GM18909 (cell line): ENCODE measurements at regions not wholly inside any gene's neighbourhood (a gene's known extent, or its start where the extent isn't known, plus 50 kb on each side); places are given as distances from the start of the nearest gene placed in this dataset.
"Not testable (repeated sequence)": the region's sequence is repeated elsewhere in the genome, so short reads cannot be mapped to it uniquely, and the experiment has no call there.

Experiments used
- ATAC-seq: cut with Tn5 transposase; IDR thresholded peaks from one replicate; pipeline ENCODE4 v1.9.1; 2021; ENCODE audit warnings: mild to moderate bottlenecking; ENCODE audit not compliant: unreplicated experiment, poor library complexity

- ATAC-seq, result not testable (repeated sequence)
These were observed 191.3 kb downstream of the LAT start for GRCh38 chr16:29176154-29176470.

- not testable (repeated sequence) for ATAC-seq
These were observed 190.7 kb downstream of the LAT start for GRCh38 chr16:29175411-29176153.

- ATAC-seq, result not testable (repeated sequence)
These were observed 188.8 kb downstream of the LAT start for GRCh38 chr16:29173371-29174305.

GRCh38 chr16:29172098-29172724 is 187.4 kb downstream of the LAT start:
- not testable (repeated sequence) for ATAC-seq

- ATAC-seq, result not testable (repeated sequence)
These were observed 186.4 kb downstream of the LAT start for GRCh38 chr16:29171296-29171695.

- ATAC-seq, result not testable (repeated sequence)
These were observed 185.7 kb downstream of the LAT start for GRCh38 chr16:29170393-29171119.

- ATAC-seq, result not testable (repeated sequence)
These were observed 184.6 kb downstream of the LAT start for GRCh38 chr16:29169295-29169994.

GRCh38 chr16:29168515-29169259 is 183.8 kb downstream of the LAT start:
- not testable (repeated sequence) for ATAC-seq

GRCh38 chr16:29164442-29165089 is 179.7 kb downstream of the LAT start:
- not testable (repeated sequence) for ATAC-seq

GRCh38 chr16:29160171-29160570 is 175.3 kb downstream of the LAT start:
- ATAC-seq, result not testable (repeated sequence)

- ATAC-seq, result not testable (repeated sequence)
These were observed 174.8 kb downstream of the LAT start for GRCh38 chr16:29159603-29160002.

GRCh38 chr16:29158785-29159184 is 173.9 kb downstream of the LAT start:
- no peak for ATAC-seq

GRCh38 chr16:29158031-29158784 is 173.4 kb downstream of the LAT start:
- not testable (repeated sequence) for ATAC-seq

GRCh38 chr16:29157051-29157923 is 172.4 kb downstream of the LAT start:
- not testable (repeated sequence) for ATAC-seq

GRCh38 chr16:29156511-29156910 is 171.7 kb downstream of the LAT start:
- ATAC-seq, result no peak

GRCh38 chr16:29155866-29156200 is 171.0 kb downstream of the LAT start:
- not testable (repeated sequence) for ATAC-seq
